ENCODE measurements at regions not wholly inside any gene's neighbourhood (a gene's known extent, or its start where the extent isn't known, plus 50 kb on each side); places are given as distances from the start of the nearest gene placed in this dataset.
A peak's percentile ranks its signal among the peaks of the same experiment; 100 is the strongest.

DNA sequence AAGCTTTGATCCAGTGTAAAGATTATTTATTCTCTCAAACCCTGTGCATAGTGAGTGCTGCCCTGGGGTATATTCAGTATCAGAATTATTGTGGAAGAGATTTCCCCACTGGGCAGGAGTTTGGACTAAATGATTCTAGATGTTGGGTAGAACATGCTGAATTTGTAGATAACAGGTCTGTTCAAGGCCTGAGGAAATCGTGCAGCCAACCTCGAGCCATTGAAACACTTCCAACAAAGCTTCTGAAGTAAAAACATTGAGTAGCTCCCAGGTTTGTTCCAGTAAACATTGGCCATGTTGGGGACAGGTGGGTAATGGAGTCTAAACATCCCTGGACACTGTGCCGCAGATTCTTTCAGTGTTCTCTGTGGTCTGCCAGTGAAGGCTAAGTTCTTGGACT lies 87.5 kb downstream of the LLPH start:
- FAIRE-seq, result no peak

DNA sequence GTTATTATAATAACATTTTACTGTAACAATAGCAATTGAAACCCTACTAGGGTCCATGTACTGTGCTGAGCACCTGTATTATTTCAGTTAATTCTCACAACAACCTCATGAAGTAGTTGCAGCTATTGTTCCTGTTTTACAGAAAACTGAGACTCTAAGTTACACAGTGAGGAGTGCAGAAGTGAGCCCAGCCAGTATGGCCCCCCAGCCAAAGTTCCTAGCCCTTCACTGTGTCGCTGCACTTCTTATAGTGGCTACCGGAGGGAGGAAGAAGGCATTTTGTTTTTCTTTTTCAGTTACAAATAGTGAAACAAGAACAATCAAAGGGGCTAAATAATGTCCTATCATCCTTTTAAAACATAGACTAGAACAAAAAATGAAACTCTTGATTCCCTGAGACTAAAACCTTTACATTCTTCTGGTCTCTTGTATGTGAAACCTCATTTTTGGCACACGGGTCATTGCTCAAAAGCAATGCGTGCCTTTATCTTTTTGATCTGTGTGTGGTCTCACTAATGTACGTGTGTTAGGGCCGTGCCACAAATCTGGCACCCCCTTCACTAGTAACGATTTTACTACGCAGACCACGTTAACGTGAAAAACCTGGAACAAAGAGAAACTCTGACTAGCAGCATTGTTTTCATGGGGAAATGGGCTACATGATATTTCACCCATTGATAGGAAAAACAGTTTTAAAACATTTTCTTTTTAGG lies 88.7 kb downstream of the LLPH start:
- no peak for FAIRE-seq

DNA sequence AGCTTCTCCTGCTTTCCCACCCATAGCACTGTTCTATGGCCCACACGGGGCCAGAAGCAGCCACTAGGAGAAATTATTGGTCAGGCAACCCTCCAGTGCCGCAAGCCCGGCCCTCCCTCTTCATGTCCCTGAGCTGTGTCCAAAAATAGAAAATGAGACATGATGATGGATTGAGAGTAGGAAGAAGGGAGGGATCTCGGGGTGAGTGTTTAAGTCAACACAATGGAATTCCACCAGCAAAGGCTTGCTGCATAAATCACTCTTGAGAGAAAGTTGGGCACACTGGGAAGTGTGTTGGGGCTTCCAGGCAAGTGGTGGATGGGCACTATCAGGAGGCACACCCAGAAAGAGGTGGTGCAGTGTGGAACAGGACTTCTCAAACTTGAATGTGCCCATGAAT lies 94.2 kb downstream of the LLPH start:
- FAIRE-seq, result peak; percentile 98

DNA sequence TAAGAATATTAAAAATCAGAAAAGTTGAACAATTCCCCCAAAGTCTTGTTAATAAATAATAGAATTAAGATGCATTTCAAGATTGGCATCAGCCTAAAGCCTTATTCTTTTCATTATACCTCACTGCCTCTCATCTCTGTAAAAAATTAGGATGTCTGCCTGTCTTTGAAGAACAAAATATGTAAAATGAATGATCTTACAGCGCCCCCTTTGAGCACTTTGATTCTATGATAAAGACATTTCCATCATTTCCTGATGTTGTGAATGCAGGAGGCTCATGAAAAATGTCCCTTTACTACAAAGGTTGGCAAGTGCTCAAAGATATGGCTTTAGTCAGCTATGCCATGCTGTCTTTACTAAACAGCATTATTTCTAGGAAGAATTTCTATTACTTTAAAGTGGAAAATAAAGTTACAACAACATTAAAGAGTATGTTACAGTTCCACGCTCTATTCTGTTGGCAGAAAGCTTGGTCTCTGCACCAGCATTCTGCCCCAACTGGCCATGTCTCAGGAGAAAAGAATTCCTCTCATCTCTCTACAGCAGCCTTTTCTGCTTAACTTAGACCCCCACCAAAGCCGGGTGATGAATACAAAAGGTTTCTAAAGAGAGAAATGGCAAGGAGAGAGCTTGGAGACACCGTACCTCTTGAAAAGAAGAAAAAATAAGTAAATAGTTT lies 95.1 kb downstream of the LLPH start:
- FAIRE-seq, result peak; percentile 98

DNA sequence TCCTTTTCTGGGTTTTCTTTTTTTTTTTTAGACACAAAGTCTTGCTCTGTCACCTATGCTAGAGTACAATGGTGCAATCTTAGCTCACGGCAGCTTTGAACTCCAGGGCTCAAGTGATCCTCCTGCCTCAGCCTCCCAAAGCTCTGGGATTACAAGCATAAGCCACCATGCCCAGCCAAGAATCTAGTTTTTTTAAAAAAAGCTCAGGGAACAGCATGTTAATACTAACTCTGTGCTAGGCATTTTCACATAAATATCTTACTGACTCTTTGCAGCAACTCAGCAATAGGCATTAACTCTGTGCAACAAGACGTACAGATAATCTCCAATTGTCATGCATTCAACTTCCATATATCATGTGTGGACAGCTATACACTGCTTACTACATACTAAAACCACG lies 97.4 kb downstream of the LLPH start:
- FAIRE-seq, result no peak

DNA sequence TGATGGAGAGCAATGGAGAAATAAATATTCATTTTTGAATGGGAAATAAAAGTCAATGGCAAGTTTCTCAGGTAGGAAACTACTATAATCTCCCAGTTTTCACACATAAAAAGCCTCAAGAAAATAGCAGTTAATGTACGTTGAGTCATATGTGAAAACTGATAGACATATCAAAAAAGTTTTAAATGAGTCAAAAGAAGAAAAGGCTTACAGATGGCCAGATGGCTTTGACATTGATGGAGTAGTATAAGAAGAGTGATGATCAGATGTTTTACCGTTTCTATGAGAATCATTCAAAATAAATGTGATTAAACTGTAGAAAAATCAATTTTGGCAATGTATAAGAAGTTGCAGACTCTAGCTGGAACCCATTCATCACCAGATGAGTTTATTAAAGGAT lies 97.8 kb downstream of the LLPH start:
- FAIRE-seq, result no peak

DNA sequence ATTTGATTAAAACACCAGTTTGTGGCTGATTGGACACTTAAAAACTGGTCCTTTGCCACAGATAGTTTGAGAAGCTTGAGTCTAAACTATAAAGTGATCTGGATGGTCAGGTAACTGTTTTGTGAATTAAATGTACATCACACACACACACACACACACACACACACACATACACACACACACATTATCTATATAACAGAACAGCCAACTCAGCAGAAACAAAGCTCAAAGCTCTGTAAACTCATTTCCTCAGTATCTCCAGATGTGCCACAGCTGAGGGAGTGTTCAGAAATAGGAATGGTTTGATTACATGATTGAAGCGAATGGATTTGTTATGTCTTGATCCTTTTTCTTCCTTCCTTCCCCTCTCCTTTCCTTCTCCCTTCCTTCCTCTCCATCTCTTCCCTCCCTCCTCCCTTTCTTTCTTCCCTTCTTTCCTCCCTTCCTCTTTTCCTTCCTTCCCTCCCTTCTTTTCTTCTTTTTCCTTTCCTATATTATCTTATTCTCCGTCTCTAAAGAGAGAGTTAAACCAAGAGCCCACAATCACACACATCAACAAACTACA lies 100.3 kb downstream of the LLPH start:
- no peak for FAIRE-seq

DNA sequence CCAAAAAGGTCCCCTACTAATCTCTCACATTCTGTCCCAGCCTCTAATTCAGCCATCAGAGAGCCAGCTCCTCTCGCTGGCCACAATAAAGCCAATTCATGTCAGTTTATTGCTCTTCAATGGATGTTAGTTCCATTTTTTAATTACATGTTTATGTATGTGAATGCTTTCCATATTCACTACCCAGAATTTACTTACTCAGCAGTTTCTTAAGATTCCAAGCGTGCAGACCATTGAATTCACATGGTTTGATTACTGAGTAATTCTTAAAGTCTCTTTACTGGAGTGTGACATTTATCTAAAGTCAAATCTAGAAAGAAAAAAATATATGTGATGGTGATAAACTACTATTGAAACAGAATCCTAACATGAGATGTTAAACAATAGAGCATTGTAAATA lies 102.2 kb downstream of the LLPH start:
- no peak for FAIRE-seq

DNA sequence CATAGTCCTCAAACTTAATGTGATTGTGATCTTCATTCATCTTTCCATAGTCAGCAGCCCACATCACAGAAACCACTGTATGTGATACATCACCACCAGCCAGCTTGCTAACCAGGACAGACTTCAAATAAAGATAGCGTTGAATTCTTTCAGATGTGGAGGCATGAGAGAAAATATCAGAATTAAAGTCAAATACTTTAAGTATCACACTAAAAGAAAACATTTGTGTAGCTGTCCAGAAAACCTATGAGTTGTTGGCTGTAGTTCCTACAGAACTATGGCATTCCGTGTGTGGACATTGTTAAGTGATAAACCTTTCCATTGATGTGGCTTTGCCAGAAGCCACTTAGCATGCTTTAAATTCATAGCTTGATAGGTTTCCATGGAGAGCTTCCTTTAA lies 105.1 kb downstream of the LLPH start:
- FAIRE-seq, result no peak

DNA sequence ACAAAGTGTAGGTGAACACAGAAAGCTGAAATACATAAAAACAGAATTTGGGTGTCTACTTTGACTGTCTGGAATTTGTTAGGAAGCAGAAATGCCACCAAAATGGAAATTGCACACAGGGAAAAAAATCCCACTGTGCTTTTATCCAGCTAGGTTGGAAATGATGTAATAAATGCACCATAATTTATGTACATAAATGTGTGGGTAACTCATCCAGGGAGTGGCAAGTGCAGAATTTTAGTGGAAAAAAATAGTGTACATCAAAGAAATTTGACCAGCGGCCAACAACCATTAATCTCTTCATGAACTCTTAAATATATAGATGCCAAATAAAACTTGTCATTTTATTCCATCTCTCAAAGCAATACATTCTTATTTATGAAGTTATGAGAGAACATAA lies 105.6 kb downstream of the LLPH start:
- FAIRE-seq, result no peak

DNA sequence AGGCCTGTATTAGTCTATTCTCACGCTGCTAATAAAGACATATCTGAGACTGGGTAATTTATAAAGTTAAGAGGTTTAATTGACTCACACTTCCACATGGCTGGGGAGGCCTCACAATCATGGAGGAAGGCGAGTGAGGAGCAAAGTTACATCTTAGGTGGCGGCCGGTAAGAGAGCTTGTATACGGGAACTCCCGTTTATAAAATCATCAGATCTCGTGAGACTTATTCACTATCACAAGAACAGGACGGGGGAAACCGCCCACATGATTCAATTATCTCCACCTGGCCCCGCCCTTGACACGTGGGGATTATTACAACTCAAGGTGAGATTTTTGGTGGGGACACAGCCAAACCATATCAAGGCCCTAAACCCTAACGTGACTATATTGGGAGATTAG lies 110.1 kb downstream of the LLPH start:
- FAIRE-seq, result no peak

DNA sequence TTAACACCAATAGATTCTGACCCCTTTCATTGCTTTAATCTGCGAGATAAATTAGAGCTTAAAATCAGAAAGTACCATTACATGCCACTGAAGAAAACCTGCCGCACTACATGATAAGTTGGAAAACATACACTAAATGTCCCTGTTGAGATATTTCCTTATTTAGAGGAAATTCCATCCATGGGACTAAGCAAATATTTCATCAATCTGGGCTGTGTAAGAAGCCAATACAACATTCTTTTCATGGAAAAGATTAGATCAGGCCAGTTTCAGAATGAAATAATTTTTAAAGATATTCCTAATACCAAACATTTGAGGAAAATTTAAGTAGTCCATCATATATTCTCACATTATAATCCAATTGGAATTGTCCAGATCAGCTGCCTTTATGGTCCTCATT lies 112.8 kb downstream of the LLPH start:
- no peak for FAIRE-seq
